Activated T-helper 1 cell treated with Interleukin-2 at 50 U/mL for 16 hours (primary cell): ENCODE measurements at regions not wholly inside any gene's neighbourhood (a gene's known extent, or its start where the extent isn't known, plus 50 kb on each side); places are given as distances from the start of the nearest gene placed in this dataset.
"Not testable (repeated sequence)": the region's sequence is repeated elsewhere in the genome, so short reads cannot be mapped to it uniquely, and the experiment has no call there.

Experiments used
- DNase-seq: peaks from one replicate; pipeline ENCODE4 v3.0.0-alpha.2; 2020; ENCODE audit warnings: low read depth

- DNase-seq = not testable (repeated sequence)
Observed at GRCh38 chr18:14336017-14336416, 203.8 kb upstream of the ZNF519 start.

GRCh38 chr18:14321217-14321616 lies 189.0 kb upstream of the ZNF519 start:
- not testable (repeated sequence) for DNase-seq

GRCh38 chr18:14301255-14301654 lies 169.0 kb upstream of the ZNF519 start:
- not testable (repeated sequence) for DNase-seq

- not testable (repeated sequence) for DNase-seq
Observed at GRCh38 chr18:14295081-14295480, 162.8 kb upstream of the ZNF519 start.

GRCh38 chr18:14285053-14285452 lies 152.8 kb upstream of the ZNF519 start:
- no peak for DNase-seq

- not testable (repeated sequence) for DNase-seq
Observed at GRCh38 chr18:14275391-14275790, 143.2 kb upstream of the ZNF519 start.

GRCh38 chr18:14265637-14266410 lies 133.6 kb upstream of the ZNF519 start:
- not testable (repeated sequence) for DNase-seq

- not testable (repeated sequence) for DNase-seq
Observed at GRCh38 chr18:14262786-14263185, 130.6 kb upstream of the ZNF519 start.

- not testable (repeated sequence) for DNase-seq
Observed at GRCh38 chr18:14250084-14250677, 117.9 kb upstream of the ZNF519 start.

GRCh38 chr18:14239224-14239623 lies 107.0 kb upstream of the ZNF519 start:
- DNase-seq = not testable (repeated sequence)

- not testable (repeated sequence) for DNase-seq
Observed at GRCh38 chr18:14236356-14237048, 104.3 kb upstream of the ZNF519 start.

GRCh38 chr18:14225286-14225679 lies 93.0 kb upstream of the ZNF519 start:
- not testable (repeated sequence) for DNase-seq

GRCh38 chr18:14224551-14225285 lies 92.5 kb upstream of the ZNF519 start:
- not testable (repeated sequence) for DNase-seq

- not testable (repeated sequence) for DNase-seq
Observed at GRCh38 chr18:14223919-14224318, 91.7 kb upstream of the ZNF519 start.

- not testable (repeated sequence) for DNase-seq
Observed at GRCh38 chr18:14223231-14223822, 91.1 kb upstream of the ZNF519 start.

- not testable (repeated sequence) for DNase-seq
Observed at GRCh38 chr18:14222354-14223221, 90.4 kb upstream of the ZNF519 start.

GRCh38 chr18:14221689-14222088 lies 89.5 kb upstream of the ZNF519 start:
- no peak for DNase-seq

- DNase-seq = not testable (repeated sequence)
Observed at GRCh38 chr18:14215952-14216351, 83.7 kb upstream of the ZNF519 start.

GRCh38 chr18:14203424-14203823 lies 71.2 kb upstream of the ZNF519 start:
- DNase-seq = not testable (repeated sequence)

GRCh38 chr18:14190776-14191442 lies 58.7 kb upstream of the ZNF519 start:
- not testable (repeated sequence) for DNase-seq
